Tibial nerve (tissue), 4 donors: ENCODE measurements at regions not wholly inside any gene's neighbourhood (a gene's known extent, or its start where the extent isn't known, plus 50 kb on each side); places are given as distances from the start of the nearest gene placed in this dataset.
A peak's percentile ranks its signal among the peaks of the same experiment; 100 is the strongest.

Source experiments
- EP300 ChIP-seq, 2 donors: sonication (generic); formaldehyde crosslinking; IDR thresholded peaks; one replicate each; pipeline ENCODE4 v1.6.1; 2017; ENCODE audit warnings: antibody characterized with exemption in 2 of 2, mild to moderate bottlenecking in 1 of 2
- POLR2A ChIP-seq, 2 donors: fragments of 450-650 bp; IDR thresholded peaks; one replicate each; pipeline ENCODE4 v1.6.1; 2017; ENCODE audit warnings: antibody characterized with exemption in 2 of 2, mild to moderate bottlenecking in 2 of 2, moderate library complexity in 2 of 2
- TF ChIP-seq, protein P1 (sequence below), 5 experiments: fragments of 200-600 bp in 3 of 5; fragments of 450-650 bp in 2 of 5; sonication (generic) in 3 of 5; IDR thresholded peaks; one replicate each; pipeline ENCODE4 v1.5.1; 2016 to 2019; ENCODE audit warnings: antibody characterized with exemption in 5 of 5, mild to moderate bottlenecking in 3 of 5, moderate library complexity in 2 of 5

DNA sequence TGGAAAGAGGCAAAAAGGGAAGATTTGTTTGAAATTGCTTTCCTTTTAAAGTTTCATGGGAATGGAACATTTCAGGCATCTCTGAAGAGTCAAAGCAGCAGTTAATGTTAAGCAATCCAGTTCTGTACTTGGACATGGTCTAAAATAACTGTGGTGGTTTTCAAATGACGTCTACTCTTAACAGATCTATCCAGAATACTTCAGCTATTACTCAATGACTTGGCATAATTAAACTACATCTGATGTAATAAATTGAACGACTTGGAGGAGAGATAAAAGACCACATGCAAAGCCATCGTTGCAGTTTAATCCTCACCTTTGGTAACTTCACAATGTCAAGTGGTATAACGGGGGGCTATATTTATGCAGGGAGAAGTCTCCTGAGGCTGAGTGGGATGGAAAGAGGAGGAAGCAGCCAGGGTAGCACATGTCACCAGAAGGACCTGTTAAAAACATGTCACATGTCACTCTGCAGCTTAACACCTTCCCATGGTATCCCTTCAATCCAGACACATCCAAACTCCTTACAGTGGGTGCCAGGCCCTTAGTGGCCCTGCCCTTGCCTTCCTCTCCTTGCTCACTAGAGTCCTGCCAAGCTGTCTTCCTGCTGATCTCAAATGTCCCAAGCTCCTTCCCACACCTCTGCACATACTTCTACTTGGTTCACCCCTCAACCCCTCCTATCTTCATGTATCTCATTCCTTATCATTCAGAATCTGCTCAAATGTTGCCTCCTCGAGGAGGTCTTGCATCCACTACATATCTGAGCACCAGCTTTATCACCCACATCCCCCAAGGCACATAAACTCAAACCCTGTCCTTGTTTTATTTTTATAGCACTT, 327.8 kb downstream of the SUCLA2 start:
- TF ChIP-seq EP300 (IDR thresholded peaks at IDR 0.05) (peak in 1 of 2 donors; percentile 57), POLR2A (IDR thresholded peaks at IDR 0.05) (no peak)
- TF ChIP-seq, protein P1, sequence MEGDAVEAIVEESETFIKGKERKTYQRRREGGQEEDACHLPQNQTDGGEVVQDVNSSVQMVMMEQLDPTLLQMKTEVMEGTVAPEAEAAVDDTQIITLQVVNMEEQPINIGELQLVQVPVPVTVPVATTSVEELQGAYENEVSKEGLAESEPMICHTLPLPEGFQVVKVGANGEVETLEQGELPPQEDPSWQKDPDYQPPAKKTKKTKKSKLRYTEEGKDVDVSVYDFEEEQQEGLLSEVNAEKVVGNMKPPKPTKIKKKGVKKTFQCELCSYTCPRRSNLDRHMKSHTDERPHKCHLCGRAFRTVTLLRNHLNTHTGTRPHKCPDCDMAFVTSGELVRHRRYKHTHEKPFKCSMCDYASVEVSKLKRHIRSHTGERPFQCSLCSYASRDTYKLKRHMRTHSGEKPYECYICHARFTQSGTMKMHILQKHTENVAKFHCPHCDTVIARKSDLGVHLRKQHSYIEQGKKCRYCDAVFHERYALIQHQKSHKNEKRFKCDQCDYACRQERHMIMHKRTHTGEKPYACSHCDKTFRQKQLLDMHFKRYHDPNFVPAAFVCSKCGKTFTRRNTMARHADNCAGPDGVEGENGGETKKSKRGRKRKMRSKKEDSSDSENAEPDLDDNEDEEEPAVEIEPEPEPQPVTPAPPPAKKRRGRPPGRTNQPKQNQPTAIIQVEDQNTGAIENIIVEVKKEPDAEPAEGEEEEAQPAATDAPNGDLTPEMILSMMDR (IDR thresholded peaks at IDR 0.05) = no peak
